ENCODE measurements at regions not wholly inside any gene's neighbourhood (a gene's known extent, or its start where the extent isn't known, plus 50 kb on each side); places are given as distances from the start of the nearest gene placed in this dataset.

GRCh38 chr11:34744511-34744910 lies 123.6 kb downstream of the EHF start:
- no peak for TF ChIP-seq RAD21 (IDR thresholded peaks at IDR 0.05; ENCODE audit: insufficient read depth, low read depth, low read length)
- no peak for TF ChIP-seq POLR2A (IDR thresholded peaks at IDR 0.05; ENCODE audit: low read depth, low read length)
- TF ChIP-seq EZH2 (IDR thresholded peaks at IDR 0.05; ENCODE audit: borderline replicate concordance, control insufficient read depth, low read depth, low read length) = no peak
- TF ChIP-seq, protein P1, sequence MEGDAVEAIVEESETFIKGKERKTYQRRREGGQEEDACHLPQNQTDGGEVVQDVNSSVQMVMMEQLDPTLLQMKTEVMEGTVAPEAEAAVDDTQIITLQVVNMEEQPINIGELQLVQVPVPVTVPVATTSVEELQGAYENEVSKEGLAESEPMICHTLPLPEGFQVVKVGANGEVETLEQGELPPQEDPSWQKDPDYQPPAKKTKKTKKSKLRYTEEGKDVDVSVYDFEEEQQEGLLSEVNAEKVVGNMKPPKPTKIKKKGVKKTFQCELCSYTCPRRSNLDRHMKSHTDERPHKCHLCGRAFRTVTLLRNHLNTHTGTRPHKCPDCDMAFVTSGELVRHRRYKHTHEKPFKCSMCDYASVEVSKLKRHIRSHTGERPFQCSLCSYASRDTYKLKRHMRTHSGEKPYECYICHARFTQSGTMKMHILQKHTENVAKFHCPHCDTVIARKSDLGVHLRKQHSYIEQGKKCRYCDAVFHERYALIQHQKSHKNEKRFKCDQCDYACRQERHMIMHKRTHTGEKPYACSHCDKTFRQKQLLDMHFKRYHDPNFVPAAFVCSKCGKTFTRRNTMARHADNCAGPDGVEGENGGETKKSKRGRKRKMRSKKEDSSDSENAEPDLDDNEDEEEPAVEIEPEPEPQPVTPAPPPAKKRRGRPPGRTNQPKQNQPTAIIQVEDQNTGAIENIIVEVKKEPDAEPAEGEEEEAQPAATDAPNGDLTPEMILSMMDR (IDR thresholded peaks at IDR 0.05 in 2 of 3, conservative IDR thresholded peaks at IDR 0.05 in 1 of 3; ENCODE audit: control insufficient read depth in 2 of 3, extremely low read depth in 1 of 3, insufficient read depth in 1 of 3, low read depth in 3 of 3, low read length in 3 of 3) = no peak
- TF ChIP-seq, protein P2, sequence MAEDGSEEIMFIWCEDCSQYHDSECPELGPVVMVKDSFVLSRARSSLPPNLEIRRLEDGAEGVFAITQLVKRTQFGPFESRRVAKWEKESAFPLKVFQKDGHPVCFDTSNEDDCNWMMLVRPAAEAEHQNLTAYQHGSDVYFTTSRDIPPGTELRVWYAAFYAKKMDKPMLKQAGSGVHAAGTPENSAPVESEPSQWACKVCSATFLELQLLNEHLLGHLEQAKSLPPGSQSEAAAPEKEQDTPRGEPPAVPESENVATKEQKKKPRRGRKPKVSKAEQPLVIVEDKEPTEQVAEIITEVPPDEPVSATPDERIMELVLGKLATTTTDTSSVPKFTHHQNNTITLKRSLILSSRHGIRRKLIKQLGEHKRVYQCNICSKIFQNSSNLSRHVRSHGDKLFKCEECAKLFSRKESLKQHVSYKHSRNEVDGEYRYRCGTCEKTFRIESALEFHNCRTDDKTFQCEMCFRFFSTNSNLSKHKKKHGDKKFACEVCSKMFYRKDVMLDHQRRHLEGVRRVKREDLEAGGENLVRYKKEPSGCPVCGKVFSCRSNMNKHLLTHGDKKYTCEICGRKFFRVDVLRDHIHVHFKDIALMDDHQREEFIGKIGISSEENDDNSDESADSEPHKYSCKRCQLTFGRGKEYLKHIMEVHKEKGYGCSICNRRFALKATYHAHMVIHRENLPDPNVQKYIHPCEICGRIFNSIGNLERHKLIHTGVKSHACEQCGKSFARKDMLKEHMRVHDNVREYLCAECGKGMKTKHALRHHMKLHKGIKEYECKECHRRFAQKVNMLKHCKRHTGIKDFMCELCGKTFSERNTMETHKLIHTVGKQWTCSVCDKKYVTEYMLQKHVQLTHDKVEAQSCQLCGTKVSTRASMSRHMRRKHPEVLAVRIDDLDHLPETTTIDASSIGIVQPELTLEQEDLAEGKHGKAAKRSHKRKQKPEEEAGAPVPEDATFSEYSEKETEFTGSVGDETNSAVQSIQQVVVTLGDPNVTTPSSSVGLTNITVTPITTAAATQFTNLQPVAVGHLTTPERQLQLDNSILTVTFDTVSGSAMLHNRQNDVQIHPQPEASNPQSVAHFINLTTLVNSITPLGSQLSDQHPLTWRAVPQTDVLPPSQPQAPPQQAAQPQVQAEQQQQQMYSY (CRISPR knock-in tag; IDR thresholded peaks at IDR 0.05) = no peak
- TF ChIP-seq HCFC1 (IDR thresholded peaks at IDR 0.05; ENCODE audit: low read length) = no peak
- no peak for TF ChIP-seq FOXM1 (IDR thresholded peaks at IDR 0.05; ENCODE audit: low read depth, low read length)
- TF ChIP-seq POU2F2 (IDR thresholded peaks at IDR 0.05; ENCODE audit: borderline replicate concordance, low read depth, low read length) = no peak
- no peak for TF ChIP-seq NR2C2 (IDR thresholded peaks at IDR 0.05; ENCODE audit: borderline replicate concordance, control insufficient read depth, insufficient read length, low read depth)

All from GM12878 (cell line).